Endometrial microvascular endothelial cells (primary cell): ENCODE measurements at regions not wholly inside any gene's neighbourhood (a gene's known extent, or its start where the extent isn't known, plus 50 kb on each side); places are given as distances from the start of the nearest gene placed in this dataset.

Source experiments
- in situ Hi-C: cut with HindIII; loops from 2 replicates; pipeline ENCODE4 v1.10.0; 2017; ENCODE audit warnings: low sequenced_read_pairs, low pct_unique_long_range_greater_than_20kb; ENCODE audit errors: inconsistent ontology term

GRCh38 chr10:10609379-10609955, 408.2 kb upstream of the CELF2 start:
- in situ Hi-C loops, result no loop called here

DNA sequence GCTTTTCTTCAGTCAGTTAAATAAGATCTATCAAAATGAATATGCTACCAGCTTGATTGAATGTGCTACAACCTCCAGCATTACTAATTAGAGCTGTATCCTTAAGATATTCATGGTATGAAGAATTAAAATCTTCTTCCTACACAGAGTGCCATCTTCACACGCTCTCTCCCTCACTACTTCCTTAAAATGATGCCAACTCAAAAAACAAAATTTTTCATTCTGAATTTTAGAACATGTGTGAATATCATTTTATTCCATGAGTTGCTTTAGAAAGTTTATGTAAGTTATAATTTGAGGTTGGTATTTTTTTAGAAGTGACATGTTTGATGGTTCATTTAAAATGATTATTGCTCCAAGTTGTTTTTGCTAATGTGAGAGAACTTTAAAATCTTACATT, 407.5 kb upstream of the CELF2 start:
- in situ Hi-C loops, result no loop called here

GRCh38 chr10:10612151-10612550, 405.5 kb upstream of the CELF2 start:
- in situ Hi-C loops, result no loop called here

DNA sequence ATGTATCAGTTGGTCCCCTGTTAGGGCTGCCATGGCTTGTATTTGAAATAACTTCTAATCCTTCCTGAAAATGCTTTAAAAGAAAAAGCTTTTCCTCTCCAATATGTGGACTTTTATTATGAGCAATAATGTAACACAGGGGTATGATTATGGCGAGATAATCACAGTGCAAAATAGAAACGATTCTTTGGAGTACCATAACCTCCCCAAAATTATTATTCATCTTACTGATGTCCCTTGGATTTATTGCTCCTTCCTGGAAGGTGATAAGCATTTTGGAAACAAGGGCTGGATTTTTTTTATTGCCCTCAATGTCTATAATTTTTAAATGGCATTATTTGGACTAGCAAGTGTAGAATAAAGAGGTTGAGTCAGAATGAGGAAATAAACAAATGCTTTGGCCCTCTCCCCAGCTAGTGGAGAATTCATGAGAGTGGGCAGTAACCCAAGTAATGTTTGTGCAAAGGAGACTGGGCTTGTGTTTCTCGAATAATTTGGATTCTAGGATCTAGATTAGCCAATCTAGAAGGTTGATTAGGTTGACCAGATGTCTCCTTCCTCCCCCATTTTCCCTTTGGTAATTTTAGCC, 403.9 kb upstream of the CELF2 start:
- in situ Hi-C loops, result no loop called here

DNA sequence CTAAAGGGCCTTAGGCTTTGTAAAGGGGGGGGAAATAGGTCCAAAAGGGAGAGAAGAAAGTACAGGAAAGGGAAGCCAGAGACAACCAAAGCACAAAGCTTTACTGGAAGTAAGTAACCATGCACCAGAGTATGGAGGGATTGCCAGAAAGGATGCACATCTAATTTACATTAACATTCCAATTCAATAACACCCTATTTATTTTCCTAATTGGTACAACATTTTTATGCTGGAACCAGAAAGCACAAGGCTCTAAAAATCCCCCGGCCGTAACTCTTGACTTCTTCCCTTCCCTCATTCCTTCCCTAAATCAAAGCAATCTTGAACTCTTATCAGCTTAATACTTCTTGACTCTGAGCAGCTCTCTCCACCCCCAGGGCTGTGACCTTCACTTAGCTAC, 400.0 kb upstream of the CELF2 start:
- in situ Hi-C loops, result no loop called here

DNA sequence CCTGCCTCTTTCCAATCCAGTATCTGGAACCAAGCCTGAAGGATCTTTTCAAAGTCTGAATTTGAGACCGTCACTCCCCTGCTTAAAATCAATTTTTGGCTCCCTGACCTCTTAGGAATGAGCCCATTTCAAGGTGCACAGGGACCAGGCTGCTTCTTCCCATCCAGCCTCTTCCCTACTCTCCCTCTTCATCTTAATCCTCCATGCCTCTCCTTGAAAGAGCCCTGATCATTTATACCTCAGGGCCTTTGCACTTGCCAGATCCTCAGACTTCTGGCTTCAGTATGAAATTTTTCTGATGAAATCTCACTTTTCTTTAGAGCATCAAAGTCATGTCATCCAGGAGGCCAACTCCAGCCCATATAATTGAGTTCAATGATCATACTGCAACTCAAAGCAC, 399.5 kb upstream of the CELF2 start:
- in situ Hi-C loops, result no loop called here

- in situ Hi-C loops, result no loop called here
Observed at GRCh38 chr10:10623958-10624566, 393.6 kb upstream of the CELF2 start.

- in situ Hi-C loops, result no loop called here
Observed at GRCh38 chr10:10624567-10624962, 393.1 kb upstream of the CELF2 start.

- in situ Hi-C loops, result no loop called here
Observed at GRCh38 chr10:10625491-10625890, 392.2 kb upstream of the CELF2 start.

GRCh38 chr10:10626734-10627133, 390.9 kb upstream of the CELF2 start:
- in situ Hi-C loops, result no loop called here

DNA sequence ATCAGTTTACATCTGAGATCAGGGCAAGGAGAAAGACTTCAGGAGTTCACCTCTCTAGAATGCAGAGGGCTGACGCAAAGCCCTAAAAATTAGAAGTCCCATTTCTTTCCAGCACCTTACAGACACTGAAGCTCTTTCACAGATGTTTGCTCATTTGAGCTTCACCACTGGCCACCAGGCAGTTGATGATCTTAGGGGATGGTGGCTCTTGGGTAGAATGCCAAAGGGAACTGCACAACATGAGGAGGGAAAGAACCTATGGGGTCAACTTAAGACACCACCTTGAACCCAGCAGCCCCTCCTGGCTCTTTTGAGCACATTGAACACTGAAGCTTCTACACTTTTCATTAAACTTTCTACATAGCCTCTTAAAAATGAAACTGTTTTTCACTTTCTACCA, 390.3 kb upstream of the CELF2 start:
- in situ Hi-C loops, result no loop called here

DNA sequence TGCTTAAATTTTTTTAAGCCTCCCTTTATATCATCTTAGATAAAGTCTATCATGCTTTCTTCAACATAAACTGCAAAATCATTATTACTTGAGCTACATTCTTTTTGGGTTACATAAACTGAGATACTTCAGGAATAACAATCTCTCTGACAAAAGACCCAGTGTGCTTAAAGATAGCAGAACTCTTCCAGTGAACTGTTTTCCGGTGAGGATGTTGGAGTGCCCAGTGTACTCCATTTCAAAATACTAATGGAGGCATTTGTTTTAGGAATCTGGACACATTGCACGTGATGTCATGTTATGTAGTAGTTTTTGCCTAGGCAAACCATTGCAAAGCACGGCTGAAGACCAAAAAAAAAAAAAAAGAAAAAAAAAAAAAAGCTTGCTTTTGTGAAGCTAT, 388.2 kb upstream of the CELF2 start:
- in situ Hi-C loops, result no loop called here

- in situ Hi-C loops, result no loop called here
Observed at GRCh38 chr10:10630281-10630680, 387.4 kb upstream of the CELF2 start.

- in situ Hi-C loops, result no loop called here
Observed at GRCh38 chr10:10630782-10631181, 386.9 kb upstream of the CELF2 start.

DNA sequence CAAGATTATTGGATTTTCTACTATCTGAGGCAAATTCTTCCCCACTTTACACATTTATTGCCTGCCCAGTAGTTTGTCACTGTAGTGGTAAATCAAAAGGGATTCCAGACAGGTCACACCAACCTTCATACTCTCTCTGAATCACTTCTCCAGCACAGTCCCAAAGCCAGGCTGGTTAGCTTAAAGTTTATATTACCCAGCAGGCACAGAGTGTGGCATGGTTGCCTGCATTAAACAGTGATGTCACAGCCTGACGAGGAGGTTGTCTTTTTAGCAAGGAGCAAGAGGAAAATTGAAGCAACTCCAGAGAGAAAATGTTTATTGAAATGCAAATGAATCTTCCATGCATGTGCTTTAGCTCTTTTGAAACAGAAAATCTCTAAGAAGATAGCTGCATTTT, 375.5 kb upstream of the CELF2 start:
- in situ Hi-C loops, result no loop called here

- in situ Hi-C loops, result no loop called here
Observed at GRCh38 chr10:10642751-10643150, 374.9 kb upstream of the CELF2 start.

DNA sequence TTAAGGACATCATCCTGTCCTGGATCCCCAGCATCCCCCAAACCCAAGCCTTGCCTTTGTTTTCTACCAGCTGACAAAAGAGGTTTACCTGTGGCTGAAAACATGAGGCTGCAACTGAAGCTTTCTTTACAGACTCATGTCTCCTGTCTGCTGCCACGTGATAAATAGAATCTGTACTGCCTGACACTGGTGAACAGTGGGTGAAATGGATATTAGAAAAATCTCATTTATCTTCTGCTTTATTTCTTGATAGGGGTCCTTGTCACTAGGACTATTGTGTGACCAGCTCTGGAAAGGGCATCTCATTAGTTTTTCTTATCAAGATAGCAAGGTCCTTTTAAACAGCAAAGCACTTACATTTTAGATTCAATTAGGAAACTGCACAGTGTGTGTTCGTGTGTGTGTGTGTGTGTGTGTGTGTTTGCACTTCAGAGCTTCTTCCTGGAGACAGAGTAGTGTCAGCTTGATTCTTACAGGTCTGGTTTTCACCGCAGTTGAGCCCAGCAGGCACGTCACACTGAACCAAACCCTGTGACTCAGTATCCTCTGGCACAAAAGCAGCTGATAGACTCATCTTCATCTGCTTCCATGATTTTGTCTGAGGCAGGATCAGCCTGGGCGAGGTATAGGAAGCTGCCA, 373.5 kb upstream of the CELF2 start:
- in situ Hi-C loops, result no loop called here

GRCh38 chr10:10644676-10645385, 372.8 kb upstream of the CELF2 start:
- in situ Hi-C loops, result no loop called here

- in situ Hi-C loops, result no loop called here
Observed at GRCh38 chr10:10647331-10647730, 370.3 kb upstream of the CELF2 start.
